Epithelial cell of esophagus (primary cell): ENCODE measurements at regions not wholly inside any gene's neighbourhood (a gene's known extent, or its start where the extent isn't known, plus 50 kb on each side); places are given as distances from the start of the nearest gene placed in this dataset.

ENCODE experiments used
- DNase-seq: peaks from one replicate; pipeline ENCODE4 v3.0.0; 2010; ENCODE audit warnings: low read depth
- H3K4me3 ChIP-seq: 2 replicates; pipeline ENCODE4 v1.5.1; 2011; ENCODE audit warnings: mild to moderate bottlenecking, low read length, control low read depth
- CTCF ChIP-seq: IDR thresholded peaks from 2 replicates; pipeline ENCODE4 v1.5.1; 2011; ENCODE audit warnings: low read depth, mild to moderate bottlenecking, low read length, control low read depth, inconsistent platforms; ENCODE audit not compliant: insufficient read depth; ENCODE audit errors: missing control alignments

- no peak overlapping the region for H3K4me3 ChIP-seq
- DNase-seq: no peak
- TF ChIP-seq CTCF: no peak
These were observed 108.6 kb upstream of the PDE1C start for GRCh38 chr7:32178677-32179366.

DNA sequence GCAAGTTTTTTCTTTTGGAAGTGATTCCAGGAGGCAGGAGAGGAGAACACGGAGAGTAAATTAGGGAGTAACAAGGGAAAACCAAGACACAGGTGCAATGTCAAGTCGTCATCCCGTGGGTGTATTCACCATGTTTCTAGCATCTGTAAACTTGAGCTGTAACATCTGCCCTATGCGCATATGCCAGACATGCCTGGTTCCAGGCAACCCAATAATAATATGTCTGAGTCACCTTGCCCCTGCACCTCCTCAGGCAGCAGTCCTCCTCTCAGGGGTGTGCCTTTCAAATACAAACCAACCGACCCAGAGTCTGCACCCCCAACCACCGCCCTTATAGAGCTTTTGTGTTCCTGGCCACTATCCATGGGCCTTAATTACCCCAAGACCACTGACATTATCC is 107.0 kb upstream of the PDE1C start:
- DNase-seq: no peak
- no peak for TF ChIP-seq CTCF

DNA sequence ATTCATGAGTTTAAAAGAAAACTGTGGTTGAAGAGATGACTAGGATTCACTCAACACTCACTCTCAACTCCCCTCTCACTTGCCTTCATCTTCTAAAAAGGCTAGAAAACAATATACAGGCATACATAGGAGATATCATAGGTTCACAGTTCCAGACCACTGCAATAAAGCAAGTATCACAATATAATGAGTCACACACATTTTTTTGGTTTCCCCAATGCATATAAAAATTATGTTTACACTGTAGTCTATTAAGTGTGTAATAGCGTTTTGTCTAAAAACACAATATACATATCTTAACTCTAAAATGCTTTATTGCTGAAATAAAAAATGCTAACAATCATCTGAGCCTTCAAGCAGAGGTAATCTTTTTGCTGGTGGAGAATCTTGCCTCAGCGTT is 104.9 kb upstream of the PDE1C start:
- no peak for TF ChIP-seq CTCF
- no peak for DNase-seq
- H3K4me3 ChIP-seq: no peak overlapping the region

More for the DNA sequence above, 107.0 kb upstream of the PDE1C start:
- no peak overlapping the region for H3K4me3 ChIP-seq

GRCh38 chr7:32171248-32171647 is 101.0 kb upstream of the PDE1C start:
- DNase-seq: no peak
- no peak for TF ChIP-seq CTCF

DNA sequence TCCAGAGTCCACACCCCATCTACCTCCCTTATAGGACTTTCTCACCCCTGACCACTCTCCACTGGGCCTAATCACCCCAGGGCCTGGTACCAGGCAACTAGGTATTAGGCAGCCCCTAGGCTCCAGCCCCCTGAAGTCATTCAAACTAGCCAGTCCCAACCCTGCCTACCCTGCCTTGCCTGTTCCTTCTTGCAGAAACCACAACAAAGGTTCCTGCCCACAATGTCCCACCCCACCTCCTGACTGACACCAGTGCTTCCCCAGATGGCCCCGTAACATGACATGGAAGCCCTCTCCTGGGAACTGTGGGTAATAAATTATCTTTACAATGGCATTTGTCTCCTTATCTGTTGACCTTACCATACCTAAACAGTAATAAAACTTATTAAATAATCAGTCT is 100.6 kb upstream of the PDE1C start:
- no peak for DNase-seq
- TF ChIP-seq CTCF: no peak
- H3K4me3 ChIP-seq: no peak overlapping the region

More at GRCh38 chr7:32171248-32171647, 101.0 kb upstream of the PDE1C start:
- H3K4me3 ChIP-seq: no peak overlapping the region

DNA sequence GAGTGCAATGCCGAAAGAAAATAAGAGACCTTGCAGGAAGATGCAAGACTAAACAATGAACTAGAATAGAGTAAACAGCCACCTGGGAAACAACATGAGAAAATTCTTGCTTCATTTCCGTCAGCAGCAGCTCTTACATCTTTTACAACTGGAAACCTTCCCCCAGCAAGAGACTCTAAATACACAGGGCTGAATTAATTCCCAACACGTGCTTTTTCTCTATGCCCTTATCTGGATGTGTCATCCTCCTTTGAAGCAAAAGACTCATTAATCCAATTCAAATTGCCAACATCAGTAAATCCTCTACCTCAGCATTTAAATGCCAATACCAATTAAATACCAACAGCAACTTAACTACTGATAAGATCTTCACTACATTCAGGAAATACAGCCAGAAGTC is 99.0 kb upstream of the PDE1C start:
- no peak for TF ChIP-seq CTCF
- no peak for DNase-seq
- H3K4me3 ChIP-seq: no peak overlapping the region

DNA sequence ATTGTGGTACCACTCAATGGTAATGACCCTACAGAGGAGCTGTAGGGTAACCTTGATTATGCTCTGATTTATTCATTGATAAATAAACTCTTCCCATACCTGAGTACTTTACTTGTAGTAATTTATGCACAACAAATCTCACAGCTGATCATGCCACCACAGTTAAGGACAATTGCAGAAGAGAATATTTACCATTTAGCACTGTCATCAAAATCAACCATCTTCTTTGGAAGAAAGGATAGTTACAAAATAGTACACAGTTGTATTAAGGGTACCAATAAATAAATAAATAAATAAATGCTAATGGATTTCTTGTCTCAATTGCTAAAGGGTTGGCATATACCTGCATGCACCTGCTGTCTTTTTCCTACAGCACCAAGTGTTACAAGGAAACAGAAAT is 97.6 kb upstream of the PDE1C start:
- no peak for DNase-seq
- H3K4me3 ChIP-seq: no peak overlapping the region
- TF ChIP-seq CTCF: no peak
